ENCODE measurements at regions not wholly inside any gene's neighbourhood (a gene's known extent, or its start where the extent isn't known, plus 50 kb on each side); places are given as distances from the start of the nearest gene placed in this dataset.
A peak's percentile ranks its signal among the peaks of the same experiment; 100 is the strongest.
"Not testable (repeated sequence)": the region's sequence is repeated elsewhere in the genome, so short reads cannot be mapped to it uniquely, and the experiment has no call there.

DNA sequence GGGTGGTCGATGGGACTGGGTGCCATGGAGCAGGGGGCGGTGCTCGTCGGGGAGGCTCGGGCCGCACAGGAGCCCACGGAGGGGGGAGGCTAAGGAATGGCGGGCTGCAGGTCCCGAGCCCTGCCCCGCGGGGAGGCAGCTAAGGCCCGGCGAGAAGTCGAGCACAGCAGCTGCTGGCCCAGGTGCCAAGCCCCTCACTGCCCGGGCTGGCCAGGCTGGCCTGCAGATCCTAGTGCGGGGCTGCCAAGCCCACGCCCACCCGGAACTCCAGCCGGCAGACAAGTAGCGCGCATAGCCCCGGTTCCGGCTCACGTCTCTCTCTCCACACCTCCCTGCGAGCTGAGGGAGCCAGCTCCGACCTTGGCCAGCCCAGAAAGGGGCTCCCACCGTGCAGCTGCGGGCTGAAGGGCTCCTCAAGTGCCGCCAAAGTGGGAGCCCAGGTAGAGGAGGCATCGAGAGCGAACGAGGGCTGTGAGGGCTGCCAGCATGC, 163.4 kb upstream of the OSBPL11 start:
- H3K4me1 ChIP-seq; intact Hi-C loops (cut with DNase I); H3K9me3 ChIP-seq; DNase-seq; H3K4me3 ChIP-seq; H3K36me3 ChIP-seq; H3K27me3 ChIP-seq; H3K27ac ChIP-seq: not testable (repeated sequence)
- 94 to 96% methylated on average over 32 of the region's 32 CpGs for WGBS, 2 donors

DNA sequence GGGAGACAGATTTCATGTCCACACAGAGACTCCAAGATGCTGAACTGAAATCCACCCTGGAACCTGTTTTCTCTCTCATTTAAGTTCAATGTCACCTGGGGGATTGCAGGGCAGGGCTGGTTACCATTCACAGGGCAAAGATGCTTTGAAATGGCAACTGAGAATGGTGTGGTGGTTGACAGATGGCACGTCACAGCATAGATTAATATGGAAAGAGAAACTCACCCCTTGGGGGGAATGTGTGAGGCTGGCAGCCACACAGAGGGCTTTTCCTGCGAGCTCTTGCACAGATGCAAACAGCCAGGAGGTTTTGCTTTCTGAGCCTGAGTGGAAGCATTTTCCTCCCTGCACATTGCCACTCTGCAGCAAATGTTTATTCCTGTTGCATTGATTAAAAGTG, 167.3 kb upstream of the OSBPL11 start:
- H3K27me3 ChIP-seq, result not testable (repeated sequence)

DNA sequence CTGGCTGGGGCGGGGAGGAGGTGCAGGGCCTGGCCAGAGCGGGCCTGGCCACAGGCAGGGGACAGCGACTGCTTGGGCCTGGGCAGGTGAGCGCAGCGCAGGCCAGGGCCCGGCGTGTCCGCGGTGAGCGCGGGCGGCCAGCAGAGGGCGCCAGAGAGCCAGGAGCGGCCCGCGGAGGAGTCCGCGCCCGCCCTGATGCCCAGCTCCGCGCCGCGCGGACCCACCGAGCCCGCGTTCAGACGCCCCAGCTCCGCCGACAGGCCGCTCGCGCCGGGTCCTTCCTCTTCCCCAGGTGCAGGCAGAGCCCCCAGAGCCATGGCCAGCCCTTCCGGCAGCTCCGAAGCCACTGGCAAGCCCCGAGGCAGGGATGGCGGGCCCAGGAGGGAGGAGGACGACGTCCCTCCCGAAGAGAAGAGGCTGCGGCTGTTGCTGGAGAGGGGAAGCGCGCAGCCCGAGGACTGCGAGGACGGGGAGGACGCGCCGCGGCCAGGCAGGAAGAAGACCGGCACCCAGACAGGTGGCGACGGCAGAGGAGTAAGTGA, 171.1 kb upstream of the OSBPL11 start:
- H3K36me3 ChIP-seq, H3K9me3 ChIP-seq, H3K27me3 ChIP-seq: not testable (repeated sequence)
- DNase-seq, result peak; percentile 79
- peaks cover 0 to 11% (median 0%) of the 10 kb centered on the region in 4 donors for H3K4me1 ChIP-seq
- TF ChIP-seq, protein P1, sequence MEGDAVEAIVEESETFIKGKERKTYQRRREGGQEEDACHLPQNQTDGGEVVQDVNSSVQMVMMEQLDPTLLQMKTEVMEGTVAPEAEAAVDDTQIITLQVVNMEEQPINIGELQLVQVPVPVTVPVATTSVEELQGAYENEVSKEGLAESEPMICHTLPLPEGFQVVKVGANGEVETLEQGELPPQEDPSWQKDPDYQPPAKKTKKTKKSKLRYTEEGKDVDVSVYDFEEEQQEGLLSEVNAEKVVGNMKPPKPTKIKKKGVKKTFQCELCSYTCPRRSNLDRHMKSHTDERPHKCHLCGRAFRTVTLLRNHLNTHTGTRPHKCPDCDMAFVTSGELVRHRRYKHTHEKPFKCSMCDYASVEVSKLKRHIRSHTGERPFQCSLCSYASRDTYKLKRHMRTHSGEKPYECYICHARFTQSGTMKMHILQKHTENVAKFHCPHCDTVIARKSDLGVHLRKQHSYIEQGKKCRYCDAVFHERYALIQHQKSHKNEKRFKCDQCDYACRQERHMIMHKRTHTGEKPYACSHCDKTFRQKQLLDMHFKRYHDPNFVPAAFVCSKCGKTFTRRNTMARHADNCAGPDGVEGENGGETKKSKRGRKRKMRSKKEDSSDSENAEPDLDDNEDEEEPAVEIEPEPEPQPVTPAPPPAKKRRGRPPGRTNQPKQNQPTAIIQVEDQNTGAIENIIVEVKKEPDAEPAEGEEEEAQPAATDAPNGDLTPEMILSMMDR (IDR thresholded peaks at IDR 0.05), result peak in 2 of 4 experiments; percentile 51 to 84
- 1% methylated on average over 51 to 54 of the region's 54 CpGs for WGBS, 2 donors
- intact Hi-C loops (cut with DNase I), result loop anchor here (2.0 to 10.0 kb wide), 2 partner anchors 150 to 182 kb away; no protein-coding TSS in a partner anchor
- H3K4me3 ChIP-seq, result peak overlapping the region; percentile 57 to 62 (median 58)
- peak overlapping the region in 3 of 4 donors; percentile 31 to 69 (median 62) for H3K27ac ChIP-seq

More for the DNA sequence above, 167.3 kb upstream of the OSBPL11 start:
- intact Hi-C loops (cut with DNase I), result loop anchor here (10.0 kb wide), 1 partner anchor 178 kb away; no protein-coding TSS in a partner anchor
- peaks cover 0 to 11% (median 0%) of the 10 kb centered on the region in 4 donors for H3K4me1 ChIP-seq
- not testable (repeated sequence) for H3K27ac ChIP-seq, DNase-seq, H3K4me3 ChIP-seq, H3K36me3 ChIP-seq, H3K9me3 ChIP-seq
- WGBS, 2 donors, result 67% methylated on average over 2 of the region's 2 CpGs

DNA sequence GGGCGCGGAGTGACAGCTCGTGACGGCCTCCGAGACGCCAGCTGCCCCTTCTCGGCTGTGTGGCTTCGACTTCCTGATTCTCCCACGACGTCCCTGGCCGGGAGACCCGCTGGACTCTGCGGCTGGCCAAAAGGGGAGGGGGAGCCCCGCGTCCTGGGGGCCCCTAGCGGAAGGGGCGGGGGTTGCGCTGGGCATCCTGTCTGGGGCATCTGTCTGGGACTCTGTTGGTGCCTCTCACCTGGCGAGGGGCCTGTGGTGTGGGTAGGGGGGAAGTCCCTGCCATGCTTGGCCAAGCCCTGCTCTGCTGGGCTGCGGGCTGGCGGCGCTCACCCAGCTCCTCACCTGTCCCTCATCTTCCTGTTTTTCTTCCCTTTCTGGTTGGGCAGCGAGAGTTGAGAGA, 171.6 kb upstream of the OSBPL11 start:
- H3K9me3 ChIP-seq, H3K27me3 ChIP-seq, DNase-seq, H3K36me3 ChIP-seq: not testable (repeated sequence)
- peak overlapping the region; percentile 57 to 62 (median 58) for H3K4me3 ChIP-seq
- intact Hi-C loops (cut with DNase I), result loop anchor here (2.0 to 10.0 kb wide), 2 partner anchors 150 to 182 kb away; no protein-coding TSS in a partner anchor
- H3K4me1 ChIP-seq, result peaks cover 0 to 11% (median 0%) of the 10 kb centered on the region in 4 donors
- 2 to 3% methylated on average over 23 of the region's 23 CpGs for WGBS, 2 donors
- H3K27ac ChIP-seq, result peak overlapping the region in 2 of 4 donors; percentile 62 to 69

DNA sequence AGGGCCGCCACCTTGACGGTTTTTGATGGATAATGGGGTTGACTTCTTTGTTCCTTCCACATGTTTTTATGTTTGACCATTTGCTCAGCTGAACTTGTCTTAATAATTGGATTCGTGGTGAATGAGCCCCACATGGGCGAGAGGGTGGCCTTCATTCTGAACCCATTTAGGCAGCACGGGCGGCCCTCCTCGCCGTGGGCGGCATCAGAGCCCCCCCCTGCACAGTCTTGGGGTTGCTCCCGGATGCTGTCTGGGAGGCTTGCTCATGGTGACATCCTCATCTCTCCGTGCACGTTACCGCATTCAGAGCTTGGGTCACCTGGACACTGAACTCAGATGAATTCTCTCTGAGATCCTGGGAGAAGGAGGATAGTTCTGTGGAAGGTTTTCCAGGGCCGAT, 172.3 kb upstream of the OSBPL11 start:
- WGBS, 2 donors, result 93 to 96% methylated on average over 14 of the region's 14 CpGs
- H3K27ac ChIP-seq, result no peak overlapping the region
- no peaks in the 10 kb centered on the region for H3K36me3 ChIP-seq
- H3K4me3 ChIP-seq, result no peak overlapping the region
- TF ChIP-seq, protein P1 (IDR thresholded peaks at IDR 0.05), result no peak
- TF ChIP-seq POLR2AphosphoS5 (IDR thresholded peaks at IDR 0.05), result no peak
- no peak for TF ChIP-seq POLR2A (IDR thresholded peaks at IDR 0.05)
- no peak for TF ChIP-seq EP300 (IDR thresholded peaks at IDR 0.05)
- no peak for DNase-seq
- peaks cover 0 to 8% (median 0%) of the 10 kb centered on the region in 3 donors for H3K27me3 ChIP-seq
- H3K9me3 ChIP-seq, result no peaks in the 10 kb centered on the region
- H3K4me1 ChIP-seq, result peaks cover 0 to 11% (median 0%) of the 10 kb centered on the region in 4 donors
- intact Hi-C loops (cut with DNase I), result loop anchor here (2.0 to 10.0 kb wide), 2 partner anchors 149 to 183 kb away; no protein-coding TSS in a partner anchor

DNA sequence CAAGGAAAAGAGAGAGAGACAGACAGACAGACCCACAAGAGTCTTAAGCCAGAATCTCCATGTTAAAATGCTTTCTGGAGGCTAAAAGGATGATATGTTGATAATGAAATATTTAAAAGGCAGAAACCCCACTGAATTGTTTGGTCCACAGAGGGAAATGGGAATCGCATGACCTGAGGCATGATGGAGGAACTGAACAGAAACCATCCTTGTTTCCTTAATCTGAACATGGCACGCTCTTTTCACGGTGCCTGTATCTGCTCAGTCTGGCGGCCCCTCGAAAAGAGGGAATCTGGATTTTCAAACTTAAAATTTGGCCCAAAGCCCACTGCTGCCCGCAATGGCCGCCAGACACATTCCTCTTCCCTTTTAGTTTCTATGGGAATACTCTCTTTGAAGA, 173.5 kb upstream of the OSBPL11 start:
- WGBS, 2 donors, result 53 to 63% methylated on average over 7 of the region's 7 CpGs
- H3K27ac ChIP-seq, H3K27me3 ChIP-seq, DNase-seq, H3K9me3 ChIP-seq, H3K36me3 ChIP-seq, H3K4me3 ChIP-seq: not testable (repeated sequence)
- peaks cover 0 to 11% (median 0%) of the 10 kb centered on the region in 4 donors for H3K4me1 ChIP-seq
- intact Hi-C loops (cut with DNase I), result loop anchor here (10.0 kb wide), 1 partner anchor 184 kb away; no protein-coding TSS in a partner anchor

DNA sequence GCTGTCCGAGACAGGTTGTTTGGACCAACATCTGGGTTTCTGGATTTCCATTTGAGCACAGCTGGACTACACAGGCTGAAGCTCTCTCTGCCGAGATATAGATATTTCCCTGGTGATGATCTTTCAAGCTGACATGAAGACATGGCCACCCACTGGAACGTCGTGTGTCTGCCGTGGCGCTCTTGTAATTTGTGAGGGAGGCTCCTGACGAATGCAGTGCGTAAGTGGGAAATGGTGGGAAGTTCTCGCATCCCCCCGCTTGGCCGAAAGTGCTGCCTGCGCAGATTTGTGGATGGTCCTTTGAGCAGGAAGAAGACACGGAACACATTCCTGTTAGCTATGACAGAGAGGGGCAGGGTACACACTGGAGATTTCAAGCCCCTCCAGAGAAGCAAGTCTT, 176.2 kb upstream of the OSBPL11 start:
- H3K27ac ChIP-seq; H3K27me3 ChIP-seq; intact Hi-C loops (cut with DNase I); H3K36me3 ChIP-seq; H3K9me3 ChIP-seq; H3K4me3 ChIP-seq; DNase-seq: not testable (repeated sequence)
- peaks cover 0 to 11% (median 0%) of the 10 kb centered on the region in 4 donors for H3K4me1 ChIP-seq
- WGBS, 2 donors, result 74 to 86% methylated on average over 13 of the region's 13 CpGs

DNA sequence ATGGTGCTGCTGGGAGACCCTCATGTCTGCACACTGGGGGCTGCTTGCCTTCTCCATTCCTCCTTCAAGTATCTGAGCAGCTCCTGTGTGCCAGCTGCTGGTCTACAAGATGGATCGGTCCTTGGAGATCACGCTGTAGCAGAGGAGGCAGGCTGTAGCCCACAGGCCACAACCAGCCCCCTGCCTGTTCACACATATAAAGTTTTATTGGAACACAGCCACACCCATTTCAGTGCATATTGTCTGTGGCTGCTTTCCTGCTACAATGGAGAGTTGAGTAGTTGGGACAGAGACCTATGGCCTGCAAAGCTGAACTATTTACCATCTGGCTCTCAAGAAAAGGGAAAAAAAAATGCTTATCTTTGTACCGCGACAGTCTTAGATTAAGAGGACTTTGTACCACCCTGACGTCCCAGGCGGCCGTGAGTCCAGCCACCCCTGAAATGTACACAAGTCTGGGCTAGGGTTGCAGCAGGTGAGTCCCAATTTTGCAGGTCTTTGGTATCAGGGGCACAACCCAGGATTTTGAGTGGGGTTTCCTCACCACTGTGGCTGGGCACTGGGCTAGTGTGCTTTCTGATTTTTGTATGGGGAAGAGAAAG, 179.2 kb upstream of the OSBPL11 start:
- intact Hi-C loops (cut with DNase I); H3K4me1 ChIP-seq; H3K9me3 ChIP-seq; DNase-seq; H3K27ac ChIP-seq; H3K27me3 ChIP-seq; H3K36me3 ChIP-seq; H3K4me3 ChIP-seq: not testable (repeated sequence)
- 31 to 71% methylated on average over 5 to 7 of the region's 7 CpGs for WGBS, 2 donors

DNA sequence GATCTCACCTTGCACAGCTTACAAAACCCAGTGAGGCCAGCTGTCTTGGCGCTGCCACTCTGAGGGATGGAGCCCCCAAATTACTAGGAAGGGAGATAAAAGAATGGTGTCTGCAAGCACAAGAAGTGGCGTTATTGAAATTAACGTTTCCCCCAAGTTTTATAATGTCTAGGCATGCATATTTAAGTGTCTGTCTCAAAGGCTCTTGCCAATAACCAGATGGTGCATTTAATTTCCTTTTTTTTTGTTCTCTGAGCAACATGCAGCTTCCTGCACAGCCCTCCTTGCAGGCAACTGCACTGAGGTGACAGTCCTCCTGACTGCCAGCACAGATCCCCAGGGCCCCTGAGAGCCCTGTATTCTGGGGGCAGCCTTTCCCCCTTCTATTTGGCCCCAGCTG, 179.8 kb upstream of the OSBPL11 start:
- intact Hi-C loops (cut with DNase I); H3K4me3 ChIP-seq; DNase-seq; H3K9me3 ChIP-seq; H3K27me3 ChIP-seq; H3K27ac ChIP-seq; H3K4me1 ChIP-seq; H3K36me3 ChIP-seq: not testable (repeated sequence)
- WGBS, 2 donors, result 45 to 59% methylated on average over 3 of the region's 3 CpGs

DNA sequence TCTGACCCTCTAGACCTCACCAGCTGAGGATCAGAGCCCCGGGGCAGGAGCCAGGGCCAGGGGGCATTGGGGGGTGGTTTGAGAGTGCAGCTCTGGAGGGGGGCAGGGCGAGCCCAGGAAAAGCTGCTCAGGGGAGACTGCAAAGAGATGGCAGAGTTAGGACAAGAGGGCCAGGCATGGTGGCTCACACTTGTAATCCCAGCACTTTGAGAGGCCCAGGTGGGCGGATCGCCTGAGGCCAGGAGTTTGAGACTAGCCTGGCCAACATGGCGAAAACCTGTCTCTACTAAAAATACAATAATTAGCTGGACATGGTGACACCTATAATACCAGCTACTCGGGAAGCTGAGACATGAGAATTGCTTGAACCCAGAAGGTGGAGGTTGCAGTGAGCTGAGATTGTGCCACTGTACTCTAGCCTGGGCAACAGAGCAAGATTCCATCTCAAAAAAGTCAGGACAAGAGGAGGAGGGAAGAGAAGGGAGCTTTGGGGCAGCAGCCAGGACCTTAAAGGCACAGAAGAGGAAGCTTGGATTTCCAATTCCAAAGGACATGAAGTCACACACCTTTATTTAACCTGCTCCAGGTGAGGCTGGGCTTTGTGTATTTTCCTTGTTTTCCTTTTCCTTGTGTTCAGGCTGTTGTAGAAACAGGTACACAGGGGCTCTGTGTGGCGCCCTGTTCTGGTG, 180.5 kb upstream of the OSBPL11 start:
- 38 to 71% methylated on average over 6 to 7 of the region's 7 CpGs for WGBS, 2 donors
- H3K27ac ChIP-seq; H3K27me3 ChIP-seq; DNase-seq; H3K36me3 ChIP-seq; intact Hi-C loops (cut with DNase I); H3K4me1 ChIP-seq; H3K4me3 ChIP-seq; H3K9me3 ChIP-seq: not testable (repeated sequence)
